ENCODE measurements at regions not wholly inside any gene's neighbourhood (a gene's known extent, or its start where the extent isn't known, plus 50 kb on each side); places are given as distances from the start of the nearest gene placed in this dataset.
"Not testable (repeated sequence)": the region's sequence is repeated elsewhere in the genome, so short reads cannot be mapped to it uniquely, and the experiment has no call there.

GRCh38 chr2:77721593-77721992, 199.4 kb upstream of the LRRTM4 start:
- H3K4me3 ChIP-seq (ENCODE audit: low read depth, low read length), result no peak overlapping the region
- TF ChIP-seq CTCF (IDR thresholded peaks at IDR 0.05; ENCODE audit: insufficient read depth, low read depth, low read length), result no peak
- no peak for DNase-seq (ENCODE audit: low read depth)

DNA sequence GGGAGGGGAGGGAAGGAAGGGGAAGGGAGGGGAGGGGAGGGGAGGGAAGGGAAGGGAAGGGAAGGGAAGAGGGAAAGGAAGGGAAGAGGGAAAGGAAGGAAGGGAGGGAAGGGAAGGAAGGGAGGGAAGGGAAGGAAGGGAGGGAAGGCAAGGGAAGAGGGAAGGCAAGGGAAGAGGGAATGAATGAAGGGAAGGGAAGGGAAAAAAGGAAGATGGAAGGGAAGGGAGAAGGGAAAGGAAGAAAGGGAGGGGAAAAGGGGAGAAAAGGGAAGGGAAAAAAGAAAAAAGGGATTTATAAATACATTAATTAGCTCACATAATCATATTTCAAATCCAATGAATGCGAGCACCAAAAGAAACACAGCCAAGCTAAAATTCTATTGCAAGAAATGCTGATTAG, 202.9 kb upstream of the LRRTM4 start:
- no peak overlapping the region for H3K4me3 ChIP-seq (ENCODE audit: low read depth, low read length)
- no peak for DNase-seq (ENCODE audit: low read depth)
- TF ChIP-seq CTCF (IDR thresholded peaks at IDR 0.05; ENCODE audit: insufficient read depth, low read depth, low read length), result no peak

DNA sequence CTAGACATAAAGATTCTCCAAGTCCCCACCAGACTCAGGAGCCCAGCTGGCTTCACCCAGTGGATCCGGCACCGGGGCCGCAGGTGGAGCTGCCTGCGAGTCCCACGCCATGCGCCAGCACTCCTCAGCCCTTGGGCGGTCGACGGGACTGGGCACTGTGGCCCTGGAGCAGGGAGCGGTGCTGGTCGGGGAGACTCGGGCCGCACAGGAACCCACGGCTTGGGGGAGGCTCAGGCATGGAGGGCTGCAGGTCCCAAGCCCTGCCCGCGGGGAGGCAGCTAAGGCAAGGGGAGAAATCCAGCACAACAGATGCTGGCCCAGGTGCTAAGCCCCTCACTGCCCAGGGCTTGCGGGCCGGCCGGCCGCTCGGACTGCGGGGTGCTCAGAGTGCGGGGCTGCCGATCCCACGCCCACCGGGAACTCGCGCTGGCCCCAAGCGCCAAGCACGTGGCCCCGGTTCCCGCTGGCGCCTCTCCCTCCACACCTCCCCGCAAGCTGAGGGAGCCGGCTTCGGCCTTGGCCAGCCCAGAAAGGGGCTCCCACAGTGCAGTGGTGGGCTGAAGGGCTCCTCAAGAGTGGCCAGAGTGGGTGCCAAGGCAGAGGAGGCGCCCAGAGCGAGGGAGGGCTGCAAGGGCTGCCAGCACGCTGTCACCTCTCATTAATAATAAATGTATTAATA, 212.6 kb upstream of the LRRTM4 start:
- not testable (repeated sequence) for H3K4me3 ChIP-seq (ENCODE audit: low read depth, low read length); DNase-seq (ENCODE audit: low read depth)

DNA sequence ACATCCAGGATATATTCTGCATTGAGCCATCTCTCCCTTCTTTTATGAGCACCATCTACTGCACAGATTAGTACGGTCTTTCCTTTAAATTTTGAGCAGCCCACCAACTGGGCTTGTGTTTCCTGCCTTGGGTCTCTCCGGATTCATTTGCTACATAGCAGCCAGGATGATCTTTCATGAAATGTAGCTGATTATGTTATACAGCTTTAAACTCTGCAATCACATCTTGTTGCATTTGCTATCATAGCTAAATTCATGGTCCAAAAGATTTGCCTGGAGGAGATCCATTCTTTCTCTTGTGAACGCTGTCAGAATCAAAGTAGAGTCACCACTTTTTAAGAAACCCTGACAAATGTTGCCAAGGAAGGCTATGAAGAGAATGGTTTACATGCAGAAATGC, 215.1 kb upstream of the LRRTM4 start:
- H3K4me3 ChIP-seq (ENCODE audit: low read depth, low read length), result no peak overlapping the region
- no peak for TF ChIP-seq CTCF (IDR thresholded peaks at IDR 0.05; ENCODE audit: insufficient read depth, low read depth, low read length)
- DNase-seq (ENCODE audit: low read depth), result no peak

DNA sequence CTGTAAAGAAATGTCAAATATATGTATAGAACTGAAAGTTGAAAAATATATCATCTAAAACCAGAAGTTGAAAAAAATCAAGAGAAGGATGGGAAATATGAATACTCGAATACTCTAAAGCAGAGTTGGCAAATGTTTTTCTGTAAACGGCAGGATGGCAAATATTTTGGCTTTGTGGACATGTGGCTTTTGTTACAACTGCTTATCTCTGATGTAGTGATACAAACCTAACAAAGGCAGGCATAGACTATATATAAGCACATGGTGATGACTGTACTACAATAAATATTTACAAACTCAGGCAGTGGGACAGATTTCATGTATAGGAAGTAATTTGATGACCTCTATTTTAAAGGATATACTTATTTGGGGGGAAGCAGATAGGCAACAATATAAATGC, 224.6 kb upstream of the LRRTM4 start:
- TF ChIP-seq CTCF (IDR thresholded peaks at IDR 0.05; ENCODE audit: insufficient read depth, low read depth, low read length), result no peak
- no peak overlapping the region for H3K4me3 ChIP-seq (ENCODE audit: low read depth, low read length)
- no peak for DNase-seq (ENCODE audit: low read depth)

GRCh38 chr2:77753710-77754345, 231.7 kb upstream of the LRRTM4 start:
- not testable (repeated sequence) for H3K4me3 ChIP-seq (ENCODE audit: low read depth, low read length); DNase-seq (ENCODE audit: low read depth)

GRCh38 chr2:77767388-77768076, 245.4 kb upstream of the LRRTM4 start:
- DNase-seq (ENCODE audit: low read depth), result no peak
- H3K4me3 ChIP-seq (ENCODE audit: low read depth, low read length), result no peak overlapping the region
- no peak for TF ChIP-seq CTCF (IDR thresholded peaks at IDR 0.05; ENCODE audit: insufficient read depth, low read depth, low read length)

Data from fibroblast of villous mesenchyme (primary cell).